ENCODE measurements at regions not wholly inside any gene's neighbourhood (a gene's known extent, or its start where the extent isn't known, plus 50 kb on each side); places are given as distances from the start of the nearest gene placed in this dataset.

DNA sequence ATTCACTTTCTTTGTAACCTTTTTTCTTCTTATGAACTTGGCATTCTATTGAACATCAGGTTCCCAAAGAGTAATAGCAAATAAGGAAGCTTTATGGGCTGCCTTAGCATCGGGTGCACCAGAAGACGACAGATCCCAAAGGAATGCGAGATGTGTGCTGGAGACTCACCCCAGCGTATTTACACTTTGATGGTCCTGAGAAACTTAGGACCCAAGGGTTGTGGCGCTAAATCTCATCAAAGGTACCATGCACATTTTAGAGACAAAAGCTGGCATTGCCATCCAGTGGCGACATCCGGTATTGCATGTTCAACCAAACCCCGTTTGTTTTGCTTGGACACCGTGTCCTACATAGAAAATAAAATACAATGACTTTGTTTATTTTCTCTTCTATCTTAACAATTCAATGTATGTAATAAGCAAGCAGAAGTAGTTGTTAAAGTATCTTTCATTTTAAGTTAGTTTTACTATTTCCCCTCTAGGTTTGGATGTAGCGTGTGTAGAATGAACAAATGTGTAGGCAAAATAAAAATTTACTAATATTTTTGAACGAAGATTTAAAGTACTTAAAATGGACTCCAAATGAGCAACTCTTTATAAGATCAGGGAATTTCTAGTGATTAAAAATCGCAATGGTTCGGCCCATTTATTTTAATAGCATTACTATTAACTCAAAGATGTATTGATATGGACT, 1154.8 kb downstream of the GATA3 start:
- H3K27me3 ChIP-seq (ENCODE audit: control insufficient read depth, extremely low read depth, insufficient read depth, low read length) = no peaks in the 10 kb centered on the region
- H4K20me1 ChIP-seq (ENCODE audit: control insufficient read depth, extremely low read depth, insufficient read depth, low read length) = no peaks in the 10 kb centered on the region
- no peaks in the 10 kb centered on the region for H3K4me1 ChIP-seq (ENCODE audit: control insufficient read depth, extremely low read depth, insufficient read depth, low read length)
- dilution Hi-C loops (cut with MboI; ENCODE audit: extremely low pct_ligation_motif_present, low sequenced_read_pairs) = no loop called here
- no peak overlapping the region for H3K4me2 ChIP-seq (ENCODE audit: control insufficient read depth, extremely low read depth, insufficient read depth, low read depth, low read length)
- TF ChIP-seq, protein P1, sequence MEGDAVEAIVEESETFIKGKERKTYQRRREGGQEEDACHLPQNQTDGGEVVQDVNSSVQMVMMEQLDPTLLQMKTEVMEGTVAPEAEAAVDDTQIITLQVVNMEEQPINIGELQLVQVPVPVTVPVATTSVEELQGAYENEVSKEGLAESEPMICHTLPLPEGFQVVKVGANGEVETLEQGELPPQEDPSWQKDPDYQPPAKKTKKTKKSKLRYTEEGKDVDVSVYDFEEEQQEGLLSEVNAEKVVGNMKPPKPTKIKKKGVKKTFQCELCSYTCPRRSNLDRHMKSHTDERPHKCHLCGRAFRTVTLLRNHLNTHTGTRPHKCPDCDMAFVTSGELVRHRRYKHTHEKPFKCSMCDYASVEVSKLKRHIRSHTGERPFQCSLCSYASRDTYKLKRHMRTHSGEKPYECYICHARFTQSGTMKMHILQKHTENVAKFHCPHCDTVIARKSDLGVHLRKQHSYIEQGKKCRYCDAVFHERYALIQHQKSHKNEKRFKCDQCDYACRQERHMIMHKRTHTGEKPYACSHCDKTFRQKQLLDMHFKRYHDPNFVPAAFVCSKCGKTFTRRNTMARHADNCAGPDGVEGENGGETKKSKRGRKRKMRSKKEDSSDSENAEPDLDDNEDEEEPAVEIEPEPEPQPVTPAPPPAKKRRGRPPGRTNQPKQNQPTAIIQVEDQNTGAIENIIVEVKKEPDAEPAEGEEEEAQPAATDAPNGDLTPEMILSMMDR (optimal IDR thresholded peaks at IDR 0.05 in 1 of 3, IDR thresholded peaks at IDR 0.05 in 1 of 3, conservative IDR thresholded peaks at IDR 0.05 in 1 of 3; ENCODE audit: extremely low read depth in 1 of 3, insufficient read depth in 2 of 3, low read length in 3 of 3) = peak; percentile 77 to 92 (median 82)
- no peak for TF ChIP-seq EZH2 (IDR thresholded peaks at IDR 0.05; ENCODE audit: low read length)
- H3K79me2 ChIP-seq (ENCODE audit: control insufficient read depth, insufficient read depth, low read length) = no peaks in the 10 kb centered on the region
- H3K36me3 ChIP-seq (ENCODE audit: control insufficient read depth in 2 of 2, extremely low read depth in 1 of 2, insufficient read depth in 2 of 2, low read length in 2 of 2) = no peaks in the 10 kb centered on the region
- FAIRE-seq (peak; percentile 83), DNase-seq (ENCODE audit: low read depth, low spot score) (peak; percentile 11)
- no peak overlapping the region for H2AFZ ChIP-seq (ENCODE audit: control insufficient read depth, low read length)
- H3K9me1 ChIP-seq (ENCODE audit: control insufficient read depth, extremely low read depth, insufficient read depth, low read length) = no peaks in the 10 kb centered on the region
- H3K4me3 ChIP-seq (ENCODE audit: control insufficient read depth in 2 of 3, extremely low read depth in 1 of 3, insufficient read depth in 2 of 3, low read depth in 1 of 3, low read length in 3 of 3) = no peak overlapping the region
- no peak overlapping the region for H3K27ac ChIP-seq (ENCODE audit: control insufficient read depth, insufficient read depth, low read length)
- H3K9me3 ChIP-seq (ENCODE audit: control insufficient read depth, low read depth, low read length) = no peaks in the 10 kb centered on the region
- H3K9ac ChIP-seq (ENCODE audit: control insufficient read depth, extremely low read depth, insufficient read depth, low read length) = no peak overlapping the region

DNA sequence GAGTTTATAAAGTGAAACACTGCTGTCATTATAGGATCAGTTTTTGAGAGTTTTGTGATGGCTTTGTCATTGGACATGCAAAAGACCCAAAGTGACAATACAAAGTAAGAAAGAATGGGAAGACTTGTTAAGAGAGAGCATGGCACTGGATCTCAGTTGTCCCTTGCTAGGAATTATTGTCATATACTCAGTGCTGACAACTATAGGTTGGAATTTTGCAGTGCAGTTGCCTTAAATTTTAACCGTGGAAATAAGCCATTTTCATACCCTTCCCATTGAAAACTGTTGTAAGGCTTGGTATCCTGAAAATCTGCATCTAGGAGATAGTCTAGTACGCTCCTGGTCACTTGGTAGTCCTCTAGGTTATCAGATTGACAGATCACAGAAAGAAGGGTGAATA, 1156.7 kb downstream of the GATA3 start:
- dilution Hi-C loops (cut with MboI; ENCODE audit: extremely low pct_ligation_motif_present, low sequenced_read_pairs) = no loop called here
- H3K9me3 ChIP-seq (ENCODE audit: control insufficient read depth, low read depth, low read length) = no peaks in the 10 kb centered on the region
- no peak for FAIRE-seq
- no peak overlapping the region for H3K4me2 ChIP-seq (ENCODE audit: control insufficient read depth, extremely low read depth, insufficient read depth, low read depth, low read length)
- no peaks in the 10 kb centered on the region for H3K4me1 ChIP-seq (ENCODE audit: control insufficient read depth, extremely low read depth, insufficient read depth, low read length)
- no peaks in the 10 kb centered on the region for H3K36me3 ChIP-seq (ENCODE audit: control insufficient read depth in 2 of 2, extremely low read depth in 1 of 2, insufficient read depth in 2 of 2, low read length in 2 of 2)
- H3K79me2 ChIP-seq (ENCODE audit: control insufficient read depth, insufficient read depth, low read length) = no peaks in the 10 kb centered on the region
- no peak for DNase-seq (ENCODE audit: low read depth, low spot score)
- H3K27me3 ChIP-seq (ENCODE audit: control insufficient read depth, extremely low read depth, insufficient read depth, low read length) = no peaks in the 10 kb centered on the region
- TF ChIP-seq, protein P1 (optimal IDR thresholded peaks at IDR 0.05 in 1 of 3, IDR thresholded peaks at IDR 0.05 in 1 of 3, conservative IDR thresholded peaks at IDR 0.05 in 1 of 3; ENCODE audit: extremely low read depth in 1 of 3, insufficient read depth in 2 of 3, low read length in 3 of 3) = peak in 2 of 3 experiments; percentile 20 to 23
- no peak for TF ChIP-seq EZH2 (IDR thresholded peaks at IDR 0.05; ENCODE audit: low read length)
- no peak overlapping the region for H3K4me3 ChIP-seq (ENCODE audit: control insufficient read depth in 2 of 3, extremely low read depth in 1 of 3, insufficient read depth in 2 of 3, low read depth in 1 of 3, low read length in 3 of 3)
- H4K20me1 ChIP-seq (ENCODE audit: control insufficient read depth, extremely low read depth, insufficient read depth, low read length) = no peaks in the 10 kb centered on the region
- no peaks in the 10 kb centered on the region for H3K9me1 ChIP-seq (ENCODE audit: control insufficient read depth, extremely low read depth, insufficient read depth, low read length)
- no peak overlapping the region for H3K27ac ChIP-seq (ENCODE audit: control insufficient read depth, insufficient read depth, low read length)
- H3K9ac ChIP-seq (ENCODE audit: control insufficient read depth, extremely low read depth, insufficient read depth, low read length) = no peak overlapping the region
- H2AFZ ChIP-seq (ENCODE audit: control insufficient read depth, low read length) = no peak overlapping the region
